ENCODE measurements at regions not wholly inside any gene's neighbourhood (a gene's known extent, or its start where the extent isn't known, plus 50 kb on each side); places are given as distances from the start of the nearest gene placed in this dataset.
"Not testable (repeated sequence)": the region's sequence is repeated elsewhere in the genome, so short reads cannot be mapped to it uniquely, and the experiment has no call there.

- peaks cover 13 to 59% (median 23%) of the 10 kb centered on the region in 6 donors for H3K9me3 Mint-ChIP-seq
- peaks cover 0 to 4% (median 1%) of the 10 kb centered on the region in 3 donors for H3K27me3 Mint-ChIP-seq (ENCODE audit: low read depth in 3 of 3)
- DNase-seq = no peak
- H3K4me1 Mint-ChIP-seq = no peaks in the 10 kb centered on the region
- no peak overlapping the region for H3K4me3 Mint-ChIP-seq
- peaks cover 0 to 8% (median 0%) of the 10 kb centered on the region in 3 donors for H3K36me3 Mint-ChIP-seq
- H3K27ac Mint-ChIP-seq = no peak overlapping the region
These were observed 965.9 kb upstream of the ROBO1 start for GRCh38 chr3:80733522-80734176.

GRCh38 chr3:80727561-80727960 lies 959.8 kb upstream of the ROBO1 start:
- H3K9me3 Mint-ChIP-seq = peaks cover 15 to 31% (median 22%) of the 10 kb centered on the region in 6 donors
- H3K27ac Mint-ChIP-seq; H3K4me1 Mint-ChIP-seq; H3K36me3 Mint-ChIP-seq; H3K27me3 Mint-ChIP-seq (ENCODE audit: low read depth in 3 of 3); DNase-seq; H3K4me3 Mint-ChIP-seq: not testable (repeated sequence)

- not testable (repeated sequence) for DNase-seq; H3K4me1 Mint-ChIP-seq; H3K4me3 Mint-ChIP-seq; H3K27me3 Mint-ChIP-seq (ENCODE audit: low read depth in 3 of 3); H3K27ac Mint-ChIP-seq; H3K36me3 Mint-ChIP-seq
- peaks cover 16 to 65% (median 46%) of the 10 kb centered on the region in 6 donors for H3K9me3 Mint-ChIP-seq
These were observed 942.0 kb upstream of the ROBO1 start for GRCh38 chr3:80709597-80710322.

GRCh38 chr3:80705290-80705689 lies 937.5 kb upstream of the ROBO1 start:
- Mint-ChIP-seq H3K4me1 (no peaks in the 10 kb centered on the region), H3K4me3 (no peak overlapping the region), H3K27me3 (ENCODE audit: low read depth in 3 of 3) (no peaks in the 10 kb centered on the region), H3K36me3 (no peaks in the 10 kb centered on the region), H3K27ac (no peak overlapping the region), H3K9me3 (peaks cover 4 to 62% (median 35%) of the 10 kb centered on the region in 6 donors)
- no peak for DNase-seq

- Mint-ChIP-seq H3K36me3 (no peaks in the 10 kb centered on the region), H3K9me3 (peaks cover under 1 to 52% (median 29%) of the 10 kb centered on the region in 6 donors), H3K4me3 (no peak overlapping the region), H3K27ac (no peak overlapping the region), H3K4me1 (no peaks in the 10 kb centered on the region), H3K27me3 (ENCODE audit: low read depth in 3 of 3) (no peaks in the 10 kb centered on the region)
- no peak for DNase-seq
These were observed 933.6 kb upstream of the ROBO1 start for GRCh38 chr3:80701349-80701748.

GRCh38 chr3:80697291-80697690 lies 929.5 kb upstream of the ROBO1 start:
- DNase-seq = no peak

GRCh38 chr3:80696280-80696679 lies 928.5 kb upstream of the ROBO1 start:
- no peak overlapping the region for H3K4me3 Mint-ChIP-seq
- no peak for DNase-seq
- no peaks in the 10 kb centered on the region for H3K4me1 Mint-ChIP-seq
- H3K9me3 Mint-ChIP-seq = peaks cover 2 to 35% (median 15%) of the 10 kb centered on the region in 6 donors
- H3K27ac Mint-ChIP-seq = no peak overlapping the region
- H3K27me3 Mint-ChIP-seq (ENCODE audit: low read depth in 3 of 3) = no peaks in the 10 kb centered on the region
- H3K36me3 Mint-ChIP-seq = no peaks in the 10 kb centered on the region

More at GRCh38 chr3:80697291-80697690, 929.5 kb upstream of the ROBO1 start:
- no peak overlapping the region for H3K4me3 Mint-ChIP-seq
- no peak overlapping the region for H3K27ac Mint-ChIP-seq
- no peaks in the 10 kb centered on the region for H3K4me1 Mint-ChIP-seq
- H3K9me3 Mint-ChIP-seq = peaks cover 0 to 40% (median 16%) of the 10 kb centered on the region in 6 donors
- H3K27me3 Mint-ChIP-seq (ENCODE audit: low read depth in 3 of 3) = no peaks in the 10 kb centered on the region
- no peaks in the 10 kb centered on the region for H3K36me3 Mint-ChIP-seq

- H3K4me1 Mint-ChIP-seq = no peaks in the 10 kb centered on the region
- H3K27ac Mint-ChIP-seq = no peak overlapping the region
- H3K9me3 Mint-ChIP-seq = peaks cover 4 to 30% (median 8%) of the 10 kb centered on the region in 6 donors
- no peak overlapping the region for H3K4me3 Mint-ChIP-seq
- no peaks in the 10 kb centered on the region for H3K36me3 Mint-ChIP-seq
- no peak for DNase-seq
- no peaks in the 10 kb centered on the region for H3K27me3 Mint-ChIP-seq (ENCODE audit: low read depth in 3 of 3)
These were observed 921.0 kb upstream of the ROBO1 start for GRCh38 chr3:80688814-80689213.

- Mint-ChIP-seq H3K27ac (no peak overlapping the region), H3K4me3 (no peak overlapping the region), H3K36me3 (no peaks in the 10 kb centered on the region), H3K9me3 (peaks cover 2 to 39% (median 7%) of the 10 kb centered on the region in 6 donors), H3K27me3 (ENCODE audit: low read depth in 3 of 3) (peaks cover 0 to 2% (median 0%) of the 10 kb centered on the region in 3 donors), H3K4me1 (no peaks in the 10 kb centered on the region)
- no peak for DNase-seq
These were observed 915.2 kb upstream of the ROBO1 start for GRCh38 chr3:80682951-80683350.

GRCh38 chr3:80682235-80682634 lies 914.4 kb upstream of the ROBO1 start:
- DNase-seq = no peak
- peaks cover 0 to 2% (median 0%) of the 10 kb centered on the region in 3 donors for H3K27me3 Mint-ChIP-seq (ENCODE audit: low read depth in 3 of 3)
- H3K27ac Mint-ChIP-seq = no peak overlapping the region
- H3K4me3 Mint-ChIP-seq = no peak overlapping the region
- no peaks in the 10 kb centered on the region for H3K4me1 Mint-ChIP-seq
- no peaks in the 10 kb centered on the region for H3K36me3 Mint-ChIP-seq
- H3K9me3 Mint-ChIP-seq = peaks cover 5 to 44% (median 7%) of the 10 kb centered on the region in 6 donors

GRCh38 chr3:80677796-80678195 lies 910.0 kb upstream of the ROBO1 start:
- no peak overlapping the region for H3K4me3 Mint-ChIP-seq
- no peak overlapping the region for H3K27ac Mint-ChIP-seq
- no peaks in the 10 kb centered on the region for H3K36me3 Mint-ChIP-seq
- no peak for DNase-seq
- H3K4me1 Mint-ChIP-seq = no peaks in the 10 kb centered on the region
- H3K27me3 Mint-ChIP-seq (ENCODE audit: low read depth in 3 of 3) = peaks cover 0 to 2% (median 0%) of the 10 kb centered on the region in 3 donors
- H3K9me3 Mint-ChIP-seq = peaks cover 6 to 54% (median 20%) of the 10 kb centered on the region in 6 donors

- Mint-ChIP-seq H3K27me3 (ENCODE audit: low read depth in 3 of 3) (peaks cover 0 to 2% (median 0%) of the 10 kb centered on the region in 3 donors), H3K4me3 (no peak overlapping the region), H3K36me3 (no peaks in the 10 kb centered on the region), H3K4me1 (no peaks in the 10 kb centered on the region), H3K9me3 (peaks cover 6 to 50% (median 20%) of the 10 kb centered on the region in 6 donors), H3K27ac (no peak overlapping the region)
- no peak for DNase-seq
These were observed 909.1 kb upstream of the ROBO1 start for GRCh38 chr3:80676866-80677265.

- Mint-ChIP-seq H3K27ac (no peak overlapping the region), H3K36me3 (no peaks in the 10 kb centered on the region), H3K9me3 (peaks cover 6 to 51% (median 17%) of the 10 kb centered on the region in 6 donors), H3K4me1 (no peaks in the 10 kb centered on the region), H3K27me3 (ENCODE audit: low read depth in 3 of 3) (peaks cover 0 to 2% (median 0%) of the 10 kb centered on the region in 3 donors), H3K4me3 (no peak overlapping the region)
- DNase-seq = no peak
These were observed 908.5 kb upstream of the ROBO1 start for GRCh38 chr3:80676261-80676660.

- Mint-ChIP-seq H3K27ac (no peak overlapping the region), H3K4me3 (no peak overlapping the region), H3K9me3 (peaks cover 6 to 53% (median 18%) of the 10 kb centered on the region in 6 donors), H3K27me3 (ENCODE audit: low read depth in 3 of 3) (peaks cover 0 to 2% (median 0%) of the 10 kb centered on the region in 3 donors), H3K4me1 (no peaks in the 10 kb centered on the region), H3K36me3 (no peaks in the 10 kb centered on the region)
- no peak for DNase-seq
These were observed 908.0 kb upstream of the ROBO1 start for GRCh38 chr3:80675790-80676189.
